Dermis microvascular lymphatic vessel endothelial cell (primary cell): ENCODE measurements at regions not wholly inside any gene's neighbourhood (a gene's known extent, or its start where the extent isn't known, plus 50 kb on each side); places are given as distances from the start of the nearest gene placed in this dataset.
"Not testable (repeated sequence)": the region's sequence is repeated elsewhere in the genome, so short reads cannot be mapped to it uniquely, and the experiment has no call there.

Experiments
- DNase-seq, 2 donors: peaks; one replicate each; pipeline versions ENCODE4 v3.0.0 to v3.0.0-alpha.2; 2010; ENCODE audit warnings: low read depth in 2 of 2

DNA sequence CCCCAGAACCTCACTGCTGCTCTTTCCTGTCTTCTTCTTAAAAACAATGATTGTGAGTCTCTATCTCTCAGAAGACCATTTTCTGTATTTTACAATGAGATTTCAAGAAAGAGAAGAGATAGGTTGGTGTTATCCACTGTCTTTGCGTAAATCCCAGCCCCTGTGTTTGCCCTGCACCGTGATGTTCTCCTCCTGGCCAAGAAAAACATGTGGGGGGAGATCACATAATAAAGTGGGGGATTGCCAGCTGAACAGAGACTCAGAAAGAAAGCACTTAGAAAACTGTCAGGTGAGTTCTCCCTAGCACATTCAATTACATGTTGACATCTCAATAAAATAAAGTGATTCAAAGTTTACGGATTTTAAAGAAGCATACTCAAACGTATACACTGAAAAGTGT, 105.0 kb upstream of the PITRM1 start:
- DNase-seq = peak in 1 of 2 donors; percentile 56

GRCh38 chr10:3274414-3274813, 101.8 kb upstream of the PITRM1 start:
- DNase-seq = no peak

- no peak for DNase-seq
These were observed 101.4 kb upstream of the PITRM1 start for GRCh38 chr10:3273966-3274365.

GRCh38 chr10:3272300-3272699, 99.7 kb upstream of the PITRM1 start:
- peak in 1 of 2 donors; percentile 83 for DNase-seq

DNA sequence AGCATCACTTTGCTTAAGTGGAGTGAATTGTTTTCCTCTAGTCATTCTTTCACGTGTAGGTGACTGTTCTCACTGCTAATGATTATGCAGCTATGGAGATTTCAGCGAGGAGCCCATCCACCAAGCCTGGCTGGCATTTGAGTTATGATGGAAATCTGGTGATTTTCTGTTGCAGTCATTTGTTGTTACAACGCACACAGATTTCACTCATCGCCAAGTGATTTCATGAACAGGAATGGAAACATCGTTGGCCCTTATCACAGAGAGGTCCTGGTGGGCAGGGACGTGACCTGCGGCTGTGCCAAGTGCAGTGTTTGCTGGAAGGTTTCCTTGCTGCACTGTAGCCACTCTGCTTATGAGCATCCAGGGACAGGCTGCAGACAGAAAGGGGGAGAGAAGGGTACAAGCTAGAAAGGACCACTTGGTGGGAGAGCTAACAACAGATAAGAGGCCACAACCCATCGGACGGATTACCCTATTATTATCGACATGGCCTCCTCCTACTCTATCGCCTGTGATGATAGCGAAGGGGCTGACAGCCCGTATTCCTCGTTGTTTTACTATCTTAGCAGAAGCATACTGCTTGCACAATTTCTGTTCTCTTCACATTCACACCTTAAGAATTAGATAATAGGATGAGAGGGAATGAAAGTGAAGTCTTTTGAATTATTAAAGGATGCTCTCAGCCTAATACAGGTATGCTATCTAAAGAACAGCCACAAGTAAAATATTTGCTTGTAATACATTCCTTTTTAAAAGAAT, 99.0 kb upstream of the PITRM1 start:
- peak; percentile 84 to 89 for DNase-seq

- DNase-seq = no peak
These were observed 98.2 kb upstream of the PITRM1 start for GRCh38 chr10:3270577-3271316.

GRCh38 chr10:3268025-3268424, 95.4 kb upstream of the PITRM1 start:
- DNase-seq = no peak

DNA sequence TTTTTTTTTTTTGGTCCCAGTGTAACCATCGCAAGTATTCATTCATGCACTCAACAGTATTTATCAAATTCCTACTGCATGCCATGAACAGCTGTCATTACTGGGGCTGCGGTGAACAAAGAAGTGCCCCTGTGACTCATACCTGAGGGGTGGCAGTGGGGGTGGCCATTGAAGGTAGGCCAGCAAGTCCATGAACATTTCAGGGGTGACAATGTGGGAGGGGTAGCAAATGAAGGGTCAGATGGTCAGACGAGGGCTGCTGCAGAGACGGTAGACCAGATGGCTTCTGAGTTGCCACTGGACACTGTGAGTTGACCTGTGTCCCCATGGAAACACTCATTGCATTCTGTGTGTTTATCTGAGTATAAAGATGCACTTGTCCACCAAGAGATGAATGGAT, 92.5 kb upstream of the PITRM1 start:
- DNase-seq = peak; percentile 81 to 83

GRCh38 chr10:3264161-3264761, 91.7 kb upstream of the PITRM1 start:
- peak; percentile 100 for DNase-seq

- no peak for DNase-seq
These were observed 91.2 kb upstream of the PITRM1 start for GRCh38 chr10:3263747-3264146.

DNA sequence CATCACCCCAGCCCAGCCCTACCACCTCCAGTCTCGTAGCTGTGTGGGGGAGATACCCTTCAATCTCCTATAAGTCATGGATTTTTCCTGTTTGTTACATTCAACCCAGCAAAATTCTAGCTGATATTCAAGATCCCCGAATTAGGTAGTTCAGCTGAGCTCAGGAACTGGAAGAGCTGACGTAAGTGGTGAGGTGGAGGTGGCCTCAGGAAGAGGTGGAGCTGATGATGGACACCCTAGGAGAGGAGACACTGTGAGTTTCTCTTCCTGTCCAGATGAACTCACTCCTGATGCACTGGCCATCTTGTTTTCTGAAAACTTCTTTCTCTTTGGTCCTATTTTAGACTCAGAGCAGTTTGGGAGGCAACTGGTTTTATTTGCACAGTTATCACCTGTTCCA, 90.5 kb upstream of the PITRM1 start:
- peak; percentile 96 to 98 for DNase-seq

GRCh38 chr10:3261921-3262320, 89.3 kb upstream of the PITRM1 start:
- DNase-seq = peak; percentile 50 to 81

- DNase-seq = peak in 1 of 2 donors; percentile 48
These were observed 87.7 kb upstream of the PITRM1 start for GRCh38 chr10:3260066-3260834.

GRCh38 chr10:3259499-3259898, 86.9 kb upstream of the PITRM1 start:
- DNase-seq = no peak

GRCh38 chr10:3258394-3258793, 85.8 kb upstream of the PITRM1 start:
- peak in 1 of 2 donors; percentile 71 for DNase-seq

GRCh38 chr10:3255616-3256015, 83.0 kb upstream of the PITRM1 start:
- DNase-seq = no peak

DNA sequence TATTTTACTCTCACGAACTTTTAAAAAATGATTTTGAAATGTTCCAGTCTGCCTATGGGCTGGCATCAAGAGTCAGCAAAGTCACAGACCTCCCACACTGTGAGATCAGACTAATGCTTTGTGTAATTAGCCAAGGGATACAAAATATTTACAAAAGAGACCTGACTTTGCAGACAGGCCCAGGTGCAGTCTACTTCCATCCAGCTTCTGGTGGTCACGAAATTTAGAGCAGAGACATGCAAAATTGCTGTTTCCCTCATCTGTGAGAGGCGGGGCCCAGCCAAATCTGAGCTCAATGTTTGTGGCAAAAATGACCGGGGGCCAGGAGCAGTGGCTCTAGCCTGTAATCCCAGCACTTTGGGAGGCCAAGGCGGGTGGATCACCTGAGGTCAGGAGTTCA, 82.5 kb upstream of the PITRM1 start:
- no peak for DNase-seq

DNA sequence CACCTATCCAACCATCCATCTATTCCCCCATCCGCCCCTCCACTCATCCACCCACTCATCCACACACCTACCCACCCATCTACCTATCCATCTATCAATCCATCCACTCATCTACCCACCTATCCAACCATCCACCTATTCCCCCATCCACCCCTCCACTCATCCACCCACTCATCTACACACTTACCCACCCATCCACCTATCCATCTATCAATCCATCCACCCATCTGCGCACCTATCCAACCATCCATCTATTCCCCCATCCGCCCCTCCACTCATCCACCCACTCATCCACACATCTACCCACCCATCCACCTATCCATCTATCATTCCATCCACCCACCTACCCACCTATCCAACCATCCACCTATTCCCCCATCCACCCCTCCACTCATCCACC, 81.4 kb upstream of the PITRM1 start:
- not testable (repeated sequence) for DNase-seq

DNA sequence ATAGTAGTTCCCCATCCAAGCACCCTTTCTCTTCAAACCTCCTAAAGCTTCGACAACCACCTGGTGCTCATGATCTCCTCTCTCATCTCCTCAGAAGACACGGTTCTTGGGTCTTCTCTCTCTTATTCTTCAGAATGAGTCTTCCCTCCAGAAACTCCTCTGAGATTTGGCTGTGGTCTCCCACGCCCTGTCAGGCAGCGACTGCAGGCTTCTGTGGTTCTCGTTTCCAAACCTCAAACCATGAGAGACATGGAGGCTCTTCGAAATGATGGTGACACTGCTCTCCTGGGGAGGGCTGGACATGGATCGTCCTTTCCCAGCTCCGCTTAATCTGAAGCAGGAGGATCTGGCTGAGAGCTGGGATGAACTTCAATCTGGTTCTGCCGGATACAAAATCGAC, 78.6 kb upstream of the PITRM1 start:
- DNase-seq = no peak

- DNase-seq = no peak
These were observed 76.8 kb upstream of the PITRM1 start for GRCh38 chr10:3249307-3249889.

GRCh38 chr10:3248526-3249306, 76.1 kb upstream of the PITRM1 start:
- peak; percentile 55 to 82 for DNase-seq
